CD4-positive, alpha-beta T cell (primary cell): ENCODE measurements at regions not wholly inside any gene's neighbourhood (a gene's known extent, or its start where the extent isn't known, plus 50 kb on each side); places are given as distances from the start of the nearest gene placed in this dataset.
A peak's percentile ranks its signal among the peaks of the same experiment; 100 is the strongest.
"Not testable (repeated sequence)": the region's sequence is repeated elsewhere in the genome, so short reads cannot be mapped to it uniquely, and the experiment has no call there.

Source experiments
- ATAC-seq: fragments of 200-7000 bp; cut with Tn5 transposase; one replicate; pipeline ENCODE4 v1.10.0; 2022; ENCODE audit warnings: mild to moderate bottlenecking; ENCODE audit not compliant: poor library complexity
- CTCF ChIA-PET: fragments of 350-600 bp; sonication (Branson Sonifier 250); formaldehyde crosslinking; loops from one replicate; lab custom pipeline; 2021; ENCODE audit warnings: antibody characterized with exemption, inconsistent platforms; lab: Charles Lee
- POLR2A ChIA-PET: fragments of 350-600 bp; sonication (Branson Sonifier 250); formaldehyde crosslinking; loops from one replicate; lab custom pipeline; 2021; ENCODE audit warnings: antibody characterized with exemption, inconsistent platforms; lab: Charles Lee
- DNase-seq, 14 experiments: peaks; one replicate each; pipeline ENCODE4 v3.0.0-alpha.2; 2013 to 2020; ENCODE audit warnings: mixed read lengths in 2 of 14
- H3K27ac ChIP-seq, 2 donors: one replicate each; pipeline versions ENCODE4 v1.5.1 to v1.7.0; 2013; ENCODE audit warnings: low read length in 2 of 2, low read depth in 1 of 2, mild to moderate bottlenecking in 1 of 2
- H3K27me3 ChIP-seq, 2 experiments: 1 replicate in 1 of 2; 2 replicates in 1 of 2; pipeline versions ENCODE4 v1.6.1 to v1.7.0; 2013; ENCODE audit warnings: low read length in 2 of 2, control low read depth in 1 of 2, mild to moderate bottlenecking in 1 of 2, moderate library complexity in 1 of 2; ENCODE audit not compliant: insufficient read depth in 2 of 2, control insufficient read depth in 1 of 2
- H3K36me3 ChIP-seq: one replicate; pipeline ENCODE4 v1.6.1; 2013; ENCODE audit warnings: low read length, control low read depth; ENCODE audit not compliant: insufficient read depth
- H3K4me1 ChIP-seq: one replicate; pipeline ENCODE4 v1.6.1; 2013; ENCODE audit warnings: low read length, control low read depth; ENCODE audit not compliant: insufficient read depth
- H3K4me3 ChIP-seq: one replicate; pipeline ENCODE4 v1.5.1; 2013; ENCODE audit warnings: mild to moderate bottlenecking, low read length, moderate library complexity
- H3K9me3 ChIP-seq, 2 experiments: 1 replicate in 1 of 2; 2 replicates in 1 of 2; pipeline versions ENCODE4 v1.6.1 to v1.7.0; 2013; ENCODE audit warnings: low read length in 2 of 2, mild to moderate bottlenecking in 2 of 2, control low read depth in 1 of 2, moderate library complexity in 1 of 2; ENCODE audit not compliant: control insufficient read depth in 1 of 2, insufficient read depth in 1 of 2
- H3K27ac Mint-ChIP-seq: one replicate; pipeline ENCODE4 v1.8.0; 2020; ENCODE audit warnings: mixed read lengths
- H3K27me3 Mint-ChIP-seq: one replicate; pipeline ENCODE4 v1.8.0; 2021; ENCODE audit warnings: mixed read lengths
- H3K36me3 Mint-ChIP-seq: one replicate; pipeline ENCODE4 v1.8.0; 2021; ENCODE audit warnings: low read depth, mixed read lengths
- H3K4me1 Mint-ChIP-seq: one replicate; pipeline ENCODE4 v1.8.0; 2021; ENCODE audit warnings: low read depth, mixed read lengths
- H3K4me3 Mint-ChIP-seq: one replicate; pipeline ENCODE4 v1.8.0; 2020; ENCODE audit warnings: mild to moderate bottlenecking, mixed read lengths
- H3K9me3 Mint-ChIP-seq: one replicate; pipeline ENCODE4 v1.8.0; 2020; ENCODE audit warnings: mixed read lengths
- CTCF ChIP-seq: fragments of 200-600 bp; IDR thresholded peaks from one replicate; pipeline ENCODE4 v1.8.0; 2022; ENCODE audit warnings: antibody characterized with exemption, mild to moderate bottlenecking
- intact Hi-C, 2 experiments: fragments of 100-400 bp; cut with DNase I in 1 of 2; cut with micrococcal nuclease in 1 of 2; formaldehyde crosslinking; loops; one replicate each; pipeline versions ENCODE4 v1.15.1 to v1.9.0; 2023 to 2025; cut with DNase I, micrococcal nuclease

DNA sequence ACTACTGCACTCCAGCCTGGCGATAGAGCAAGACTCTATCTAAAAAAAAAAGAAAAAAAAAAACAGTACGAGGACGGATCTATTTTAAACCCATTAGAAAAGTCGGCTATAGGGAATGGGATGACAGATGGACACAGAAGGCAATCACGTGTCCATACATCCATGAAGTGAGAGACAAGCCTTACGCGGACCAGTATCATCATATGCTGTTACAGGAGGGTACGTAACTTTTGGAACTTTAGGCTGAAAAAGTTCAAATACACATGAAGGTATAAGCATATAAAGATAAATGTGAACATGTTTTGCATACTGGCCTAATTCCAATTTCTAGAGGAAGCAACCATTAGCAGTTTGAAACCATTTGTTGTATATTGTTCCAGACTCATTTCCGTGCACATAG is 109.8 kb upstream of the EXOC2 start:
- H3K36me3 Mint-ChIP-seq = no peaks in the 10 kb centered on the region
- no peak overlapping the region for H3K4me3 Mint-ChIP-seq
- H3K4me1 ChIP-seq = no peaks in the 10 kb centered on the region
- no peak overlapping the region for H3K27ac Mint-ChIP-seq
- peaks cover 0 to 8% of the 10 kb centered on the region in 2 experiments for H3K27me3 ChIP-seq
- H3K9me3 Mint-ChIP-seq = no peaks in the 10 kb centered on the region
- peaks cover 49% of the 10 kb centered on the region for H3K27me3 Mint-ChIP-seq
- H3K9me3 ChIP-seq = no peaks in the 10 kb centered on the region
- intact Hi-C loops = no loop called here
- no peaks in the 10 kb centered on the region for H3K36me3 ChIP-seq
- ChIA-PET CTCF (no interaction called here), POLR2A (no interaction called here)
- H3K4me1 Mint-ChIP-seq = no peaks in the 10 kb centered on the region
- H3K4me3 ChIP-seq = no peak overlapping the region
- no peak for ATAC-seq
- H3K27ac ChIP-seq = no peak overlapping the region
- no peak for DNase-seq
- no peak for TF ChIP-seq CTCF

DNA sequence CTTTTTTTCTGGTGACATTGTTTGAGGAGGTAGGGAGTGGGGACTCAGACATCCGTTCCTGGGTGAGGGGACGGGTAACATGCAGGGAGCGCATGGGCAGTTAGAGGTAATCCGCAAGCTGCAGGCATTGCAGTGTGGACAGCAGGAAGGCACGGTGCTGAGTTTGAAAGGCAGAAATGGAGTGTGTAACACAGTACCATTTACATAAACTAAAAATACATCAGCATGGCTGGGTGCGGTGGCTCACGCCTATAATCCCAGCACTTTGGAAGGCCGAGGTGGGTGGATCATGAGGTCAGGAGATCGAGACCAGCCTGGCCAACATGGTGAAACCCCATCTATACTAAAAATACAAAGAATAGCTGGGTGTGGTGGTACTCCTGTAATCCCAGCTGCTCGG is 109.3 kb upstream of the EXOC2 start:
- intact Hi-C loops, H3K27me3 ChIP-seq, H3K9me3 ChIP-seq, H3K27ac ChIP-seq, H3K9me3 Mint-ChIP-seq, H3K4me3 ChIP-seq, H3K4me1 Mint-ChIP-seq, ATAC-seq, H3K4me3 Mint-ChIP-seq, H3K4me1 ChIP-seq, H3K36me3 ChIP-seq, H3K36me3 Mint-ChIP-seq, H3K27ac Mint-ChIP-seq, POLR2A ChIA-PET, DNase-seq, CTCF ChIA-PET: not testable (repeated sequence)
- H3K27me3 Mint-ChIP-seq = peaks cover 54% of the 10 kb centered on the region

GRCh38 chr6:799769-800168 is 106.8 kb upstream of the EXOC2 start:
- Mint-ChIP-seq H3K4me3 (no peak overlapping the region), H3K27me3 (peaks cover 67% of the 10 kb centered on the region), H3K9me3 (no peaks in the 10 kb centered on the region), H3K36me3 (no peaks in the 10 kb centered on the region), H3K27ac (no peak overlapping the region), H3K4me1 (no peaks in the 10 kb centered on the region)
- TF ChIP-seq CTCF = no peak
- H3K4me1 ChIP-seq = no peaks in the 10 kb centered on the region
- ChIA-PET CTCF (no interaction called here), POLR2A (no interaction called here)
- H3K36me3 ChIP-seq = no peaks in the 10 kb centered on the region
- intact Hi-C loops = loop anchor here (2.0 to 5.0 kb wide), 3 partner anchors 583 to 637 kb away; no protein-coding TSS in a partner anchor
- no peaks in the 10 kb centered on the region for H3K9me3 ChIP-seq
- H3K27me3 ChIP-seq = peaks cover 6 to 8% of the 10 kb centered on the region in 2 experiments
- no peak overlapping the region for H3K4me3 ChIP-seq
- DNase-seq = no peak
- H3K27ac ChIP-seq = no peak overlapping the region
- ATAC-seq = no peak

DNA sequence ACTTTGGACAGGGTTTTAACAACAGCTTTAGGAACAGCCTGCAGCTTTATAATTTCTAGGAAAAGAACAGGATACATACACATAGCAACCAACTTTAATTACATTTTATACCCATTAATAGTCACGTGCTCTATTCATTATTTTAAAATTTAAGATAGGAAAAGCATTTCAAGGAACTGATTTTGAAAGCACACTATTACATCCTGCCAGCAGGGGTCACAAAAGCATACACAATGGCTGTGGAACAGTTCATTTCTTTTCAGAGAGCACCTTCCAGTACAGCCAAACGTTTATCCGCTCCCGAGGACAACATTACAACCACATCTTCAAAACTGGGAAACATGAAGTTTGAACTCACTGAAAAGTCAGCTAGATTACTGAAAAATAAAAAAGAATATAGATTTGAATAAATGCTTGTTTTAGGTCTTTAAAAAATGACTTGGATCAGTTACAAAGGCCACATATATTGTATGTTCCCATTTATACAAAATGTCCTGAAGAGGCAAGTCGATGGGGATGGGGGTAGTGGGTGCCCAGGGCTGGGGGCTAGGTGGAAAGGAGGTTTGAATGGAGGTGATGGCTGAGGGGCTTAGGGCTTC is 104.6 kb upstream of the EXOC2 start:
- peaks cover 73% of the 10 kb centered on the region for H3K27me3 Mint-ChIP-seq
- intact Hi-C loops = loop anchor here (1.0 to 5.0 kb wide), 5 partner anchors 585 to 639 kb away; no protein-coding TSS in a partner anchor
- Histone ChIP-seq H3K4me1 (no peaks in the 10 kb centered on the region), H3K4me3 (no peak overlapping the region), H3K27ac (no peak overlapping the region), H3K36me3 (no peaks in the 10 kb centered on the region), H3K9me3 (no peaks in the 10 kb centered on the region), H3K27me3 (peaks cover 3 to 14% of the 10 kb centered on the region in 2 experiments)
- ATAC-seq (no peak), DNase-seq (peak in 7 of 14 experiments; percentile 1 to 59 (median 40))
- no peaks in the 10 kb centered on the region for H3K4me1 Mint-ChIP-seq
- TF ChIP-seq CTCF = peak; percentile 63
- ChIA-PET CTCF (no interaction called here), POLR2A (no interaction called here)
- H3K36me3 Mint-ChIP-seq = no peaks in the 10 kb centered on the region
- no peak overlapping the region for H3K4me3 Mint-ChIP-seq
- no peak overlapping the region for H3K27ac Mint-ChIP-seq
- no peaks in the 10 kb centered on the region for H3K9me3 Mint-ChIP-seq
